Endothelial cell of umbilical vein (primary cell): ENCODE measurements at regions not wholly inside any gene's neighbourhood (a gene's known extent, or its start where the extent isn't known, plus 50 kb on each side); places are given as distances from the start of the nearest gene placed in this dataset.

Experiments
- BruUV-seq: library from RNA; stranded (reverse); fragments of 400-500 nt; replicated peaks from 2 replicates; lab custom pipeline; 2021; lab: Mats Ljungman, UMichigan
- CTCF ChIA-PET: fragments of 300-600, 350-600 bp; sonication (Branson Sonifier 250); formaldehyde crosslinking; loops from one replicate; lab custom pipeline; 2021; ENCODE audit warnings: antibody characterized with exemption, inconsistent platforms; lab: Charles Lee
- POLR2A ChIA-PET: fragments of 300-600, 350-600 bp; sonication (Branson Sonifier 250); formaldehyde crosslinking; loops from one replicate; lab custom pipeline; 2021; ENCODE audit warnings: antibody characterized with exemption, inconsistent platforms; lab: Charles Lee
- DNase-seq: peaks from one replicate; pipeline ENCODE4 v3.0.0-alpha.2; 2011; ENCODE audit warnings: low read depth, low spot score
- FAIRE-seq: peaks from 2 replicates; lab custom pipeline; 2011; peaks lifted over from hg19 to GRCh38; lab: Jason Lieb, UNC
- H2AFZ ChIP-seq: 2 replicates; pipeline ENCODE4 v1.6.0; 2012; ENCODE audit warnings: low read depth, low read length, control low read depth, inconsistent platforms
- H3K27ac ChIP-seq: 2 replicates; pipeline ENCODE4 v1.5.1; 2011; ENCODE audit warnings: low read depth, mild to moderate bottlenecking, control low read depth, low read length, moderate library complexity; ENCODE audit not compliant: insufficient read depth
- H3K27me3 ChIP-seq, 2 experiments: 2 replicates each; pipeline versions ENCODE4 v1.6.0 to v1.6.1; 2011; ENCODE audit warnings: low read length in 2 of 2, mixed read lengths in 1 of 2; ENCODE audit not compliant: control insufficient read depth in 2 of 2, insufficient read depth in 2 of 2
- H3K36me3 ChIP-seq, 2 experiments: 2 replicates in 1 of 2; 3 replicates in 1 of 2; pipeline ENCODE4 v1.5.1; 2011; ENCODE audit warnings: low read length in 2 of 2, mild to moderate bottlenecking in 1 of 2, moderate library complexity in 1 of 2; ENCODE audit not compliant: control insufficient read depth in 2 of 2, insufficient read depth in 2 of 2; ENCODE audit errors: extremely low read depth in 1 of 2
- H3K4me1 ChIP-seq: 3 replicates; pipeline ENCODE4 v1.5.1; 2011; ENCODE audit warnings: mild to moderate bottlenecking, low read length; ENCODE audit not compliant: control insufficient read depth, insufficient read depth; ENCODE audit errors: extremely low read depth
- H3K4me2 ChIP-seq: 2 replicates; pipeline ENCODE4 v1.6.1; 2011; ENCODE audit warnings: low read length, control low read depth, mixed read lengths; ENCODE audit not compliant: insufficient read depth
- H3K4me3 ChIP-seq, 3 experiments: fragments of 200-600 bp in 1 of 3; sonication (generic), shearing (Covaris generic) in 1 of 3; replicated peaks in 1 of 3; 2 replicates each; pipeline ENCODE4 v1.5.1; 2011 to 2016; ENCODE audit warnings: control low read depth in 3 of 3, low read length in 3 of 3, mild to moderate bottlenecking in 2 of 3, inconsistent platforms in 1 of 3, low read depth in 1 of 3, moderate library complexity in 1 of 3; ENCODE audit not compliant: insufficient read depth in 1 of 3
- H3K79me2 ChIP-seq: 2 replicates; pipeline ENCODE4 v1.6.0; 2012; ENCODE audit warnings: low read length, inconsistent platforms; ENCODE audit not compliant: control insufficient read depth, insufficient read depth
- H3K9ac ChIP-seq: replicated peaks from 2 replicates; pipeline ENCODE3; 2011; ENCODE audit warnings: low read length, control low read depth; ENCODE audit not compliant: insufficient read depth; ENCODE audit errors: extremely low read depth
- H3K9me1 ChIP-seq: replicated peaks from 3 replicates; pipeline ENCODE4 v1.6.0; 2011; ENCODE audit warnings: mild to moderate bottlenecking, low read length; ENCODE audit not compliant: control insufficient read depth, insufficient read depth; ENCODE audit errors: extremely low read depth
- H3K9me3 ChIP-seq: replicated peaks from 2 replicates; pipeline ENCODE4 v1.5.1; 2012; ENCODE audit warnings: low read length, inconsistent platforms; ENCODE audit not compliant: control insufficient read depth, insufficient read depth
- H4K20me1 ChIP-seq: replicated peaks from 2 replicates; pipeline ENCODE3; 2011; ENCODE audit warnings: mild to moderate bottlenecking, low read length; ENCODE audit not compliant: control insufficient read depth, insufficient read depth; ENCODE audit errors: extremely low read depth
- CTCF ChIP-seq, 2 donors: IDR thresholded peaks; 1 replicate in 1 of 2; 2 replicates in 1 of 2; pipeline ENCODE4 v1.5.1; 2011; ENCODE audit warnings: low read length in 2 of 2, mild to moderate bottlenecking in 2 of 2, moderate library complexity in 2 of 2, control low read depth in 1 of 2, inconsistent platforms in 1 of 2, low read depth in 1 of 2; ENCODE audit not compliant: insufficient read depth in 1 of 2; ENCODE audit errors: extremely low read depth in 1 of 2
- EZH2 ChIP-seq: IDR thresholded peaks from 2 replicates; pipeline ENCODE4 v1.6.1; 2012; ENCODE audit warnings: borderline replicate concordance, low read depth, mild to moderate bottlenecking, moderate library complexity, low read length, inconsistent platforms; ENCODE audit not compliant: severe bottlenecking
- FOS ChIP-seq: IDR thresholded peaks from 2 replicates; pipeline ENCODE4 v1.6.1; 2011; ENCODE audit warnings: mild to moderate bottlenecking, low read length, moderate library complexity, borderline replicate concordance; ENCODE audit not compliant: insufficient read depth
- GATA2 ChIP-seq: IDR thresholded peaks from 2 replicates; pipeline ENCODE4 v1.7.0; 2011; ENCODE audit warnings: low read depth, mild to moderate bottlenecking, moderate library complexity, mixed read lengths, low read length; ENCODE audit not compliant: insufficient read length, insufficient read depth
- JUN ChIP-seq: IDR thresholded peaks from 2 replicates; pipeline ENCODE4 v1.6.1; 2011; ENCODE audit warnings: borderline replicate concordance, low read depth; ENCODE audit not compliant: insufficient read length, insufficient read depth
- MAX ChIP-seq: IDR thresholded peaks from 2 replicates; pipeline ENCODE4 v1.6.1; 2011; ENCODE audit not compliant: insufficient read depth, insufficient read length
- MYC ChIP-seq: IDR thresholded peaks from one replicate; pipeline ENCODE4 v1.6.1; 2011; ENCODE audit warnings: mild to moderate bottlenecking, low read depth, low read length
- POLR2A ChIP-seq: IDR thresholded peaks from 2 replicates; pipeline ENCODE4 v1.6.1; 2012; ENCODE audit warnings: low read depth, mild to moderate bottlenecking, control low read depth, low read length
- POLR2AphosphoS5 ChIP-seq: IDR thresholded peaks from 2 replicates; pipeline ENCODE4 v1.6.1; 2012; ENCODE audit warnings: low read depth, mild to moderate bottlenecking, control low read depth, low read length, moderate library complexity; ENCODE audit not compliant: insufficient read depth
- dilution Hi-C: fragments of 300-500 bp; cut with MboI; formaldehyde crosslinking; loops from one replicate; pipeline ENCODE4 v1.15.0; 2019; ENCODE audit warnings: low sequenced_read_pairs; ENCODE audit not compliant: extremely low pct_ligation_motif_present
- intact Hi-C: fragments of 100-400 bp; cut with micrococcal nuclease; formaldehyde crosslinking; loops from one replicate; pipeline ENCODE4 v1.10.0; 2022

GRCh38 chr10:44280226-44281014, 104.5 kb downstream of the CXCL12 start:
- Histone ChIP-seq H3K79me2 (no peaks in the 10 kb centered on the region), H3K4me3 (no peak overlapping the region), H3K27me3 (no peaks in the 10 kb centered on the region), H3K4me1 (no peaks in the 10 kb centered on the region), H3K36me3 (no peaks in the 10 kb centered on the region), H2AFZ (no peak overlapping the region), H3K9ac (no peak overlapping the region), H3K27ac (no peak overlapping the region), H3K4me2 (no peak overlapping the region), H4K20me1 (no peaks in the 10 kb centered on the region), H3K9me1 (peaks cover 3% of the 10 kb centered on the region), H3K9me3 (no peaks in the 10 kb centered on the region)
- intact Hi-C loops = no loop called here
- dilution Hi-C loops = no loop called here
- ChIA-PET POLR2A (no interaction called here), CTCF (no interaction called here)
- DNase-seq (no peak), FAIRE-seq (no peak)
- TF ChIP-seq POLR2AphosphoS5 (no peak), MYC (no peak), EZH2 (no peak), CTCF (IDR thresholded peaks at IDR 0.05; ENCODE audit: extremely low read depth in 1 of 2, insufficient read depth in 1 of 2, low read depth in 1 of 2, low read length in 2 of 2) (no peak), POLR2A (no peak), GATA2 (no peak), MAX (no peak), JUN (no peak), FOS (no peak)
- no TSS peak for BruUV-seq
